NB4 (cell line): ENCODE measurements at regions not wholly inside any gene's neighbourhood (a gene's known extent, or its start where the extent isn't known, plus 50 kb on each side); places are given as distances from the start of the nearest gene placed in this dataset.

Experiments
- DNase-seq: peaks from one replicate; pipeline ENCODE4 v3.0.0; 2010; ENCODE audit warnings: low read depth
- H3K4me3 ChIP-seq: one replicate; pipeline ENCODE4 v1.5.1; 2011; ENCODE audit warnings: mild to moderate bottlenecking, low read depth, low read length, moderate library complexity
- MAX ChIP-seq: IDR thresholded peaks from 2 replicates; pipeline ENCODE4 v1.6.1; 2011; ENCODE audit warnings: low read depth, low read length
- MYC ChIP-seq: IDR thresholded peaks from 2 replicates; pipeline ENCODE4 v1.6.1; 2011; ENCODE audit warnings: low read depth, low read length
- POLR2A ChIP-seq: IDR thresholded peaks from 2 replicates; pipeline ENCODE4 v1.6.1; 2011; ENCODE audit warnings: mild to moderate bottlenecking; ENCODE audit not compliant: insufficient read length; ENCODE audit errors: extremely low read depth
- TF ChIP-seq, protein P1 (sequence below): IDR thresholded peaks from one replicate; pipeline ENCODE4 v1.5.1; 2012; ENCODE audit warnings: low read depth, low read length

DNA sequence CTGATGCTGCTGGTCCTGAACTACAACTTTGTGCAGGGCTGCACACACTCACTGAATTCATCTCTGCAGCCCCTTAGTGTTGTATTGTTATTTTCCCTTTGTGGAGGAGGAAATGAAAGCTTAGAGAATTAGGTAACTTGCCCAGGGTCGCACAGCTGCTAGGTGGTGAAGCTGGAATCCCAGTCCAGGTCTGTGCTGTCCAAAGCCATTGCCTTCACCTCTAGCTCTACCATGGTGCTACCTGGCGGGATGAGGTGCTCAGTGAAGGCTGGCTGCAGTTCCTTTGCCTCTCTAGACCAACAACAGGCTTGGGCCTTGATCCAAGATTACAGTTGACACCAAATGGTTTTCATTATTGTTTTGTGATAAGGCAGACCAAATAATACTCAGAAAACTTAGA lies 177.8 kb upstream of the PITX1 start:
- TF ChIP-seq MAX (no peak), MYC (no peak), POLR2A (no peak)
- TF ChIP-seq, protein P1, sequence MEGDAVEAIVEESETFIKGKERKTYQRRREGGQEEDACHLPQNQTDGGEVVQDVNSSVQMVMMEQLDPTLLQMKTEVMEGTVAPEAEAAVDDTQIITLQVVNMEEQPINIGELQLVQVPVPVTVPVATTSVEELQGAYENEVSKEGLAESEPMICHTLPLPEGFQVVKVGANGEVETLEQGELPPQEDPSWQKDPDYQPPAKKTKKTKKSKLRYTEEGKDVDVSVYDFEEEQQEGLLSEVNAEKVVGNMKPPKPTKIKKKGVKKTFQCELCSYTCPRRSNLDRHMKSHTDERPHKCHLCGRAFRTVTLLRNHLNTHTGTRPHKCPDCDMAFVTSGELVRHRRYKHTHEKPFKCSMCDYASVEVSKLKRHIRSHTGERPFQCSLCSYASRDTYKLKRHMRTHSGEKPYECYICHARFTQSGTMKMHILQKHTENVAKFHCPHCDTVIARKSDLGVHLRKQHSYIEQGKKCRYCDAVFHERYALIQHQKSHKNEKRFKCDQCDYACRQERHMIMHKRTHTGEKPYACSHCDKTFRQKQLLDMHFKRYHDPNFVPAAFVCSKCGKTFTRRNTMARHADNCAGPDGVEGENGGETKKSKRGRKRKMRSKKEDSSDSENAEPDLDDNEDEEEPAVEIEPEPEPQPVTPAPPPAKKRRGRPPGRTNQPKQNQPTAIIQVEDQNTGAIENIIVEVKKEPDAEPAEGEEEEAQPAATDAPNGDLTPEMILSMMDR = no peak
- H3K4me3 ChIP-seq = no peak overlapping the region
- DNase-seq = no peak

GRCh38 chr5:135211083-135211790 lies 177.2 kb upstream of the PITX1 start:
- H3K4me3 ChIP-seq = no peak overlapping the region
- TF ChIP-seq, protein P1 = no peak
- TF ChIP-seq POLR2A (no peak), MAX (no peak), MYC (no peak)
- DNase-seq = no peak

GRCh38 chr5:135210286-135211055 lies 176.4 kb upstream of the PITX1 start:
- no peak for DNase-seq
- no peak for TF ChIP-seq MYC
- TF ChIP-seq, protein P1 = no peak
- no peak for TF ChIP-seq MAX
- no peak for TF ChIP-seq POLR2A
- H3K4me3 ChIP-seq = no peak overlapping the region

DNA sequence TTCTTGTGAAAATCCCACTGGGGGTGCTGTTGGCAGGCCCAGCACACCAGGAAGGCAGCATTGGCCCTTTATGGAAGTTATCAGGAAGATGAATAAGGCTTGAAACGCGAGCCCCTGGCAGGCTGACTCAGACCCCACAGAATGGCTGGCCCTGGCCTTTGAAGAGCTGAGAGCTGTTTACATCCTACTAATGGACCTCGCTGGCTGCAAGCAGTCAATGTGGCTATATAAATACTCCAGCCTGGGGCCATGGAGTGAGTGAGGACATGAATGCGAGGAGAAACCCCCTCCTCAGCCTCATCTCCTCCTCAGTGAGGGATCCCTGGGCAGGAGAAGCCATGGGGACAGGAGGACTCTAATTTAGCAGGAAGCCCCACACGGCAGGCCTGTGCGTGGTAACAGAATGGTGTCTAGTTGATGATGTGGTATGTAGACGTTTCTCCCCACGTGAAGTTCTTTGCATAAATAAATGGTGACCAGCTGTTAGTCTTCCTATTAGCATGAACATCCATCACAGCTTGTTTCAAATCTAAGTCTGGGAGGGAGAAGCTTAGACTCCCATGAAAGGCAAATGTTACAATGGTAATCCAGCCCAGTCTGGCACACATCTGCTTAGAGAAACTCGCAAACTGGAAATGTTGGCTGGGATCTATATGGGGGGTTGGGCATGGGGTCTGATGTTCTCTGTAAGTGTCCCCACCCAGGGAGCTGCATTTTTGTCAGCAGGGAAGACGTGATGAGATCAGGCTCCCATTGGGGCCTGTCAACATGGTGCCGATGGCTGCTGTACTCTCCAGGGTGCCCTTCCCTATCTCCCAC lies 175.1 kb upstream of the PITX1 start:
- no peak for TF ChIP-seq MYC
- TF ChIP-seq, protein P1 = no peak
- TF ChIP-seq POLR2A = no peak
- TF ChIP-seq MAX = no peak
- no peak overlapping the region for H3K4me3 ChIP-seq
- peak; percentile 26 for DNase-seq

DNA sequence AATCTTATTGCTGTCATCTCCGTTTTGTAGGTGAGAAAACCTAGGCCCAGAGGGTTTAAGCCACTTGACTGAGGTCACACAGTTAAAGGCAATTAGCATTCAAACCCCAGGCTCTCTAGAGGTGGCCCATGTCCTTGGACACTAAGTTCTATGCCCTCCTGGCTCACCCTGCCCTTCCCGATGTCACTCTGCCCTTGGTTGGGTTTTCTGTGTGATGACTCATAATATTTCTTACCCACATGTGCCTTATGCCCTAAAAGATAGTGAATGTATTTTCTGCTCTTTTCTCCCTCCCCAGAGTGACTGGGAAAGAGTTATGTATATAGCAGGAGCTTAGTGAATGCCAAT lies 174.5 kb upstream of the PITX1 start:
- TF ChIP-seq, protein P1 = no peak
- DNase-seq = no peak
- no peak overlapping the region for H3K4me3 ChIP-seq
